HAP-1 (cell line): ENCODE measurements at regions not wholly inside any gene's neighbourhood (a gene's known extent, or its start where the extent isn't known, plus 50 kb on each side); places are given as distances from the start of the nearest gene placed in this dataset.
A peak's percentile ranks its signal among the peaks of the same experiment; 100 is the strongest.

Experiments
- DNase-seq, 2 experiments: peaks; one replicate each; pipeline ENCODE4 v3.0.0-alpha.2; 2016 to 2020; ENCODE audit warnings: low spot score in 2 of 2
- H3K27me3 ChIP-seq: fragments of 250-450 bp; sonication (Bioruptor Pico); 2 replicates; pipeline ENCODE4 v1.5.1; 2020; ENCODE audit warnings: low read depth, mild to moderate bottlenecking, moderate library complexity
- H3K36me3 ChIP-seq: fragments of 250-450 bp; sonication (Bioruptor Pico); replicated peaks from 2 replicates; pipeline ENCODE4 v1.5.1; 2020; ENCODE audit warnings: mild to moderate bottlenecking
- H3K4me1 ChIP-seq: fragments of 250-450 bp; sonication (Bioruptor Pico); 2 replicates; pipeline ENCODE4 v1.5.1; 2020; ENCODE audit warnings: mild to moderate bottlenecking
- H3K4me3 ChIP-seq: fragments of 250-450 bp; sonication (Bioruptor Pico); 2 replicates; pipeline ENCODE4 v1.5.1; 2020; ENCODE audit warnings: mild to moderate bottlenecking, moderate library complexity
- H3K9me3 ChIP-seq: fragments of 250-450 bp; sonication (Bioruptor Pico); 2 replicates; pipeline ENCODE4 v1.5.1; 2020; ENCODE audit warnings: mild to moderate bottlenecking, moderate library complexity
- in situ Hi-C: fragments of 300-500 bp; cut with MboI; formaldehyde crosslinking; loops from 3 replicates; pipeline ENCODE4 v1.14.3; 2020; ENCODE audit warnings: low sequenced_read_pairs, inconsistent platforms, mixed read lengths

DNA sequence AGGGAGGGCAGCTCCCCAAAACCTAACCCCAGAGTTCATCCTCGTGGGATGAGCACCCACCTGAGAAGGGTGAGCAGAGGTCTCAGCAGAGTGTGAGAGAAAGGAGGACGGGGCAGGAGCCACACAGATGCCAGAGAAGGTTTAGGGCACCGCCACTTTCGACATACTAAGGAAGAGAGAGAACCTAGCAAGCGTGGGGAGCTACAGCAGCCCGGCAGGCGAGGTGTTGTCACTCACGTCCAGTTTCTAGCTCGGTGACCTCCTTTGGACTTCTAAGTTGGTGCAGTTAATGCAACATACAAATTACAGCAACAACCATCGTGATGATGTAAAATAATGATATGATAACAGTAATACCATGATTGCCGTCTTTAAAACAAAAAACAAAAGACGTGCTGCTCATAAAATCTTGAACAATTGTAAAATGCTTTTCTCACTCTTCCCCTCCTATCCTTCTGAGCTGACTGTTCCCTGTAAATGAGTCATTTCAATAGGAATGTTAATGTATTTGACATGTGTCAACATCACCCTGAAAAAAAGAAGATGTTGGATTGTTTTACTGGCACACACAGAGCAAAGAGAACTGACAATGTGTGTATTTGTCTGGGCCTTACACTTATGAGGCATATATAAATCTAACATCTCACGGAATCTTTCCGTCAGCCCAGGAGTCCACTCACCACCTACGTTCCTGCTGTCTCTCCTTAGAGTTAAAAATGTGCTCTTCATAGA, 158.2 kb upstream of the MAF start:
- H3K27me3 ChIP-seq = no peaks in the 10 kb centered on the region
- no peaks in the 10 kb centered on the region for H3K36me3 ChIP-seq
- in situ Hi-C loops = loop anchor here (25.0 kb wide), 1 partner anchor 329 kb away; no protein-coding TSS in a partner anchor
- no peak overlapping the region for H3K4me3 ChIP-seq
- H3K4me1 ChIP-seq = peaks cover 10% of the 10 kb centered on the region
- no peaks in the 10 kb centered on the region for H3K9me3 ChIP-seq
- DNase-seq = peak; percentile 34 to 70

GRCh38 chr16:79757968-79758367, 157.4 kb upstream of the MAF start:
- Histone ChIP-seq H3K36me3 (no peaks in the 10 kb centered on the region), H3K4me1 (peaks cover 10% of the 10 kb centered on the region), H3K27me3 (no peaks in the 10 kb centered on the region), H3K4me3 (no peak overlapping the region), H3K9me3 (no peaks in the 10 kb centered on the region)
- in situ Hi-C loops = loop anchor here (25.0 kb wide), 1 partner anchor 329 kb away; no protein-coding TSS in a partner anchor
- DNase-seq = no peak

DNA sequence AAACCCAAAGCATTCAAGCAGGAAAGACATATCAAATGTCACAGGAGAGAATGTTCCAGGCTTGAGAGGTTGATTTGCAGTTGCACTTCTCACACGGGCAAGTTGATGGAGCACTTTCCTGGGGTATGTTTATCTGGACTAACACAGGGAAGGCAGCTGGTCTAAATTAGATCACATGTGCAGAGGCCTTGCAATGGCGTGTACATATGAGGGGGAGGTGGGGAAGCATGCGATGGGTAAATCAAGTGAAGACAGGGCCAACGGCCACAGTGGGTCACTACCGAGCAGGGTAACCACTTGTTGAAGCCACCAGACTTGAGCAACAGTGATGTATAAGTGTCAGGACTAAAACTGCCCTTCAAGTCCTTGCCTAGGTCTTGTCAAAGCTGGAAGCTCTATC, 156.6 kb upstream of the MAF start:
- H3K4me3 ChIP-seq = no peak overlapping the region
- DNase-seq = no peak
- H3K4me1 ChIP-seq = peaks cover 10% of the 10 kb centered on the region
- H3K9me3 ChIP-seq = no peaks in the 10 kb centered on the region
- in situ Hi-C loops = loop anchor here (25.0 kb wide), 1 partner anchor 330 kb away; no protein-coding TSS in a partner anchor
- H3K36me3 ChIP-seq = no peaks in the 10 kb centered on the region
- no peaks in the 10 kb centered on the region for H3K27me3 ChIP-seq

DNA sequence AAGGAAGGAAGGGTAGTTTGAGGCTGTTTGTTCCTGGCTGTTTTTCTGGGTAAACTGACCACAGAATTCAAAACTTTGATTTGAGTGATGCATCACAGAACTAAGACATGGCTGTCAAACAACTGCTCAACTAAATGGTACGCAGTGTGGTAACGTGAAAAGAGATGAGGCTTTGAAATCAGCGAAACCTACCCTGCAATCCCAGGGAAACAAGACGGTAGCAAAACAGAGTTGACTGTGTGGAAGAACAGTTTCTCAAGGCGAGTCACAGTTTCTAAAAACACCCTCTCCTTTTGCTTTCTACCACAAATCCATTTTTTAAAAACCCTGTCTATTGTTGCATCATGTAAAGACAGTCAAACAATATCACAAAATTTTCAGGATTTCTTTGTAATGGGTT, 156.0 kb upstream of the MAF start:
- DNase-seq = no peak
- in situ Hi-C loops = loop anchor here (25.0 kb wide), 1 partner anchor 331 kb away; no protein-coding TSS in a partner anchor
- H3K4me3 ChIP-seq = no peak overlapping the region
- H3K36me3 ChIP-seq = no peaks in the 10 kb centered on the region
- H3K9me3 ChIP-seq = no peaks in the 10 kb centered on the region
- no peaks in the 10 kb centered on the region for H3K27me3 ChIP-seq
- H3K4me1 ChIP-seq = peaks cover 10% of the 10 kb centered on the region

DNA sequence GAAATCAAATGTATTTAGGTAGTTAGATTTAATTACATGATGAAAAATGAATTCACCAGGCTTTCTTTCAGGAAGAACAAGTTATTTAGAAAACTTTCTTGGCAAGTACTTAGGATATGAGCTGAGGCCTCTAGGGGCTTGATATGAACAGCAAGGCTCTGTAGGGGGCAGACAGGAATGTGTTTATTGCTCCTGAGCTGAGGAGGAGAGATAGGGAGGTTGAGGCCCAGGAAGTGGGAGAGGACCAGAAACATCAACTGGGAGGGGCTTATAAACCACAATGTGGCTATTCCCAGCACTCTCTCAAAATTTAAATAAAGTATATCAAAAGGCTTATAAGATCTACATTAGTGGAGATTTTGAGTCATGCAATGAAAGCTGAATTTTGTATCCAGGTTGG, 154.0 kb upstream of the MAF start:
- no peak for DNase-seq
- no peak overlapping the region for H3K4me3 ChIP-seq
- H3K27me3 ChIP-seq = no peaks in the 10 kb centered on the region
- peaks cover 10% of the 10 kb centered on the region for H3K4me1 ChIP-seq
- H3K36me3 ChIP-seq = no peaks in the 10 kb centered on the region
- H3K9me3 ChIP-seq = no peaks in the 10 kb centered on the region
- in situ Hi-C loops = loop anchor here (25.0 kb wide), 1 partner anchor 333 kb away; no protein-coding TSS in a partner anchor

DNA sequence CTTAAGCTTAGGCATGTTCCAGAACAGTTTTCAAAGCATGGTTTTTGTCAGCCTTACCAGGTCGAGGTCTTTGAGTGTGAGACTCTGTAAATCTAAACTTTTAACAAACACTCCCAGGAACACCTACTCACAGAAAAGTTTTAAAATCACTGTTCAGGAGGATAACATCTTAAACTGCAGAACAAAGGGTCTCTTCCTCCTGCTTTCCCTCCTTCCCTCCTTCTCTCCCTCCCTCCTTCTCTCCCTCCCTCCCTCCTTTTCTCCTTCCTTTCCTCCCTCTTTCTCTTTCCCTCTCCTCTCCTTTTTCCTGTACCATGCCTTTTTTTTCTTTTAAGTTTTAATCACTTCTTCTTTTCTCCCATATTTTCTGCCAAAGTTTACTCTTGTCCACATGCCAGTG, 153.5 kb upstream of the MAF start:
- H3K4me3 ChIP-seq = no peak overlapping the region
- H3K36me3 ChIP-seq = no peaks in the 10 kb centered on the region
- no peaks in the 10 kb centered on the region for H3K27me3 ChIP-seq
- no peaks in the 10 kb centered on the region for H3K9me3 ChIP-seq
- in situ Hi-C loops = loop anchor here (25.0 kb wide), 1 partner anchor 333 kb away; no protein-coding TSS in a partner anchor
- H3K4me1 ChIP-seq = peaks cover 8% of the 10 kb centered on the region
- no peak for DNase-seq

GRCh38 chr16:79753286-79753685, 152.7 kb upstream of the MAF start:
- Histone ChIP-seq H3K4me1 (no peaks in the 10 kb centered on the region), H3K27me3 (no peaks in the 10 kb centered on the region), H3K9me3 (no peaks in the 10 kb centered on the region), H3K4me3 (no peak overlapping the region), H3K36me3 (no peaks in the 10 kb centered on the region)
- in situ Hi-C loops = loop anchor here (25.0 kb wide), 1 partner anchor 334 kb away; no protein-coding TSS in a partner anchor
- DNase-seq = no peak

DNA sequence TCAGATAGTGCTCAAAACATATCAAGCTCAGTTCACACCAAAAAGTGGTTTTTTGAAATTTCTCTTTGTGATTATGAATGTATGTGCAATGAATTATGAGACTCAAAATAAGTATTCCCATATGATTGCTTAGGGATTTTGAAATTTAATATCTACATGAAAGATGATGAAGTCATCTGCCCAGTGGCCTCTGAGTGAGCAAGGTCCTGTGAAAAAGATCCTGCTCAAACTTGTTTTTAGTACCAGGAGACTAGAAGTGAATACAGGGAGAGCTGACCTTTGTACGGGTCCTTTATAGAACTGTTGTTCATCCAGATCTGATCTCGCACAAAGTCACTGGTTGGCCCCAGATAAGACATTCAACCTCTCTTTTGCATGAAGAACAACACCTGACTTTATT, 151.9 kb upstream of the MAF start:
- in situ Hi-C loops = loop anchor here (25.0 kb wide), 1 partner anchor 335 kb away; no protein-coding TSS in a partner anchor
- DNase-seq = no peak
- H3K27me3 ChIP-seq = no peaks in the 10 kb centered on the region
- no peak overlapping the region for H3K4me3 ChIP-seq
- H3K4me1 ChIP-seq = no peaks in the 10 kb centered on the region
- H3K9me3 ChIP-seq = no peaks in the 10 kb centered on the region
- no peaks in the 10 kb centered on the region for H3K36me3 ChIP-seq

DNA sequence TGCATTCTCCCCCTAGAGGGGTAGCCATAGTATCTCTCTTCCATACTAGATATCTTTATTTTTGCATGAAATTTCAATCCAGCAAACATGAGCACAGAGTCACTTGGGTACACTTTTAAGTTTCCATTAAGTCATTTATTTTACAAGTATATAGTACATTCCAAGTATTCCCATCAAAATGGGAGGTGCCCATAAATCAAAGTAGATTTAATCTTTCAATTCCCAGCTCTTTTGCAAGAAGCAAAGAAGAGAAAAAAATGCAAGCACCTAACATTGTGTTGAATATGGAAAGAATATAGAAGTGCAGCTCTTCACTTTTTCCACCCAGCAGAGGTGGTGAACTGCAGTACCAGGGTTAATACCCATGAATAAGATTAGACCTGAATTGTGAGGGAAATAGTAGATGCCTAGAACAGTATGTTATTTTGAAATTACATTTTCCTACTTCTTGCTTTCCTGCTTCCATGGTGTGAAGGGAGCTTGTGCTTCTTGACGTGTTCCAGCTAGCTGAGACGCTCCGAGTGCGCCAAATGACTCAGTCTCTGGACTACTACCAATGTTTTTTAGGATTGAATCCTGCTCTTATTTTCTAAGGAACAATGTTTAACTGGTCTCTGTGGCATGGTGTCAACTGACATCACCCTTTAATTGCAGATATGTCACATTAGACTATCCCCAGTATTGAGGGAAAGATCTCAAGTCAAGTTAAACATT, 151.1 kb upstream of the MAF start:
- H3K4me3 ChIP-seq = no peak overlapping the region
- DNase-seq = no peak
- no peaks in the 10 kb centered on the region for H3K36me3 ChIP-seq
- in situ Hi-C loops = loop anchor here (25.0 kb wide), 1 partner anchor 336 kb away; no protein-coding TSS in a partner anchor
- no peaks in the 10 kb centered on the region for H3K9me3 ChIP-seq
- H3K27me3 ChIP-seq = no peaks in the 10 kb centered on the region
- no peaks in the 10 kb centered on the region for H3K4me1 ChIP-seq

DNA sequence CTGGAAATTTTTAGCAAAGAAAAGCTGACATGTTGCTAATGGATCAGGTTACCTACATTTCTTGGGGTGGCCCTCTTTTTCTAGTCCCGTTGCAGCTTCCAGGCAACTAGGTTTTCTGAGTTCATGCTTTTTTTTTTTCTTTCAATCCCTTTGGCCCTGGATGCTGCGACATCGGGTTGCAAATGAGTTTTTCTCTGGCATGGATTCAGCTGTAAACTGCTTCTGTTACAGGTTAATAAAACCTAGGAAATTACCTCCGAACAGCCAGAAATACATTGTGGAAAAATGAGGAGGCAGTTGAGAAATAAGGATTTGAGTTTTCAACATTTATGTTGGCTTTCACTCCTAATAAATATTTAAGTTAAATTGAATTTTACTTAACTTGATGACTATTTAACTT, 149.8 kb upstream of the MAF start:
- no peaks in the 10 kb centered on the region for H3K4me1 ChIP-seq
- DNase-seq = no peak
- H3K9me3 ChIP-seq = no peaks in the 10 kb centered on the region
- H3K4me3 ChIP-seq = no peak overlapping the region
- no peaks in the 10 kb centered on the region for H3K27me3 ChIP-seq
- H3K36me3 ChIP-seq = no peaks in the 10 kb centered on the region
- in situ Hi-C loops = loop anchor here (25.0 kb wide), 1 partner anchor 337 kb away; no protein-coding TSS in a partner anchor

DNA sequence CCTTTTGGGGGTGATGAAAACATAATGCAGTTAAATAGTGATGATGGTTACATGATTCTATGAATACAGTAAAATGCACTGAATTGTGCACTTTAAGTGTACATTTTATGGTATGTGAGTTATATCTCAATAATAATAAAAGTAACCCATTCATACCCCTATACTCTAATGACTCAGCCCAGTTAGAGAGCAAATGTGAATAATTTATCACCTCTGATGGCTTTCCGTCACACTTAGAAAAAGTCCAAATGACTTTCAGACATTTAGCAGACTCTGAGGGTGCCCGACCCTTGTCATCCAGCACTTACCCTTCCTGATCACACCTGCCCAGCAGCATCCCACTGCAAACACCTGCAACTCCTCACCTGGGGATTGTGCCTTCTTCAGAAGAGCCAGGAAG, 148.1 kb upstream of the MAF start:
- H3K36me3 ChIP-seq = no peaks in the 10 kb centered on the region
- in situ Hi-C loops = no loop called here

GRCh38 chr16:79747688-79748087, 147.2 kb upstream of the MAF start:
- in situ Hi-C loops = no loop called here
- Histone ChIP-seq H3K4me3 (no peak overlapping the region), H3K36me3 (no peaks in the 10 kb centered on the region), H3K9me3 (no peaks in the 10 kb centered on the region), H3K27me3 (no peaks in the 10 kb centered on the region), H3K4me1 (no peaks in the 10 kb centered on the region)
- no peak for DNase-seq

More for the DNA sequence above, 148.1 kb upstream of the MAF start:
- H3K4me3 ChIP-seq = no peak overlapping the region
- H3K9me3 ChIP-seq = no peaks in the 10 kb centered on the region
- H3K4me1 ChIP-seq = no peaks in the 10 kb centered on the region
- no peak for DNase-seq
- no peaks in the 10 kb centered on the region for H3K27me3 ChIP-seq

- H3K36me3 ChIP-seq = no peaks in the 10 kb centered on the region
- H3K9me3 ChIP-seq = no peaks in the 10 kb centered on the region
- in situ Hi-C loops = no loop called here
Measured at GRCh38 chr16:79740252-79740651, 139.7 kb upstream of the MAF start.

GRCh38 chr16:79735271-79735670, 134.7 kb upstream of the MAF start:
- no peak for DNase-seq
- Histone ChIP-seq H3K4me1 (no peaks in the 10 kb centered on the region), H3K27me3 (no peaks in the 10 kb centered on the region), H3K36me3 (no peaks in the 10 kb centered on the region), H3K9me3 (no peaks in the 10 kb centered on the region), H3K4me3 (no peak overlapping the region)
- in situ Hi-C loops = no loop called here

More at GRCh38 chr16:79740252-79740651, 139.7 kb upstream of the MAF start:
- Histone ChIP-seq H3K27me3 (no peaks in the 10 kb centered on the region), H3K4me1 (no peaks in the 10 kb centered on the region), H3K4me3 (no peak overlapping the region)
- DNase-seq = no peak
